Adrenal gland (tissue), 5 donors: ENCODE measurements at regions not wholly inside any gene's neighbourhood (a gene's known extent, or its start where the extent isn't known, plus 50 kb on each side); places are given as distances from the start of the nearest gene placed in this dataset.

ENCODE experiments used
- CTCF ChIP-seq, 6 experiments: fragments of 450-650 bp in 4 of 6; fragments of 200-600 bp in 2 of 6; sonication (generic) in 1 of 6; IDR thresholded peaks; 1 replicate in 5 of 6; 2 replicates in 1 of 6; pipeline versions ENCODE4 v1.5.1 to v1.8.0; 2016 to 2021; ENCODE audit warnings: antibody characterized with exemption in 6 of 6, mild to moderate bottlenecking in 2 of 6, moderate library complexity in 1 of 6
- POLR2A ChIP-seq, 2 donors: fragments of 450-650 bp; IDR thresholded peaks; one replicate each; pipeline ENCODE4 v1.6.1; 2017; ENCODE audit warnings: antibody characterized with exemption in 2 of 2, mild to moderate bottlenecking in 2 of 2, moderate library complexity in 1 of 2
- donor health status: DM: no; HTN: no; CAD: no.

GRCh38 chr5:35305336-35306020 lies 75.2 kb upstream of the PRLR start:
- TF ChIP-seq CTCF (IDR thresholded peaks at IDR 0.05): no peak
- TF ChIP-seq POLR2A (IDR thresholded peaks at IDR 0.05): no peak
